Effector memory CD8-positive, alpha-beta T cell (primary cell): ENCODE measurements at regions not wholly inside any gene's neighbourhood (a gene's known extent, or its start where the extent isn't known, plus 50 kb on each side); places are given as distances from the start of the nearest gene placed in this dataset.

Source experiments
- ATAC-seq: fragments of 150-1000 bp; cut with Tn5 transposase; replicated peaks from 2 replicates; pipeline ENCODE4 v1.10.0; 2021; ENCODE audit warnings: mild to moderate bottlenecking, moderate library complexity
- DNase-seq, 3 experiments: peaks; one replicate each; pipeline ENCODE4 v3.0.0; 2021
- H3K27ac Mint-ChIP-seq, 2 donors: one replicate each; pipeline ENCODE4 v1.8.0; 2022; ENCODE audit warnings: mild to moderate bottlenecking in 2 of 2, mixed read lengths in 2 of 2, moderate library complexity in 2 of 2
- H3K27me3 Mint-ChIP-seq, 2 donors: one replicate each; pipeline ENCODE4 v1.8.0; 2022; ENCODE audit warnings: mixed read lengths in 2 of 2
- H3K36me3 Mint-ChIP-seq: one replicate; pipeline ENCODE4 v1.8.0; 2022; ENCODE audit warnings: mild to moderate bottlenecking, moderate library complexity, mixed read lengths; ENCODE audit not compliant: insufficient read depth
- H3K4me1 Mint-ChIP-seq, 2 donors: one replicate each; pipeline ENCODE4 v1.8.0; 2022; ENCODE audit warnings: low read depth in 2 of 2, mixed read lengths in 2 of 2
- H3K4me3 Mint-ChIP-seq, 2 donors: one replicate each; pipeline ENCODE4 v1.8.0; 2022; ENCODE audit warnings: mild to moderate bottlenecking in 2 of 2, mixed read lengths in 2 of 2, moderate library complexity in 2 of 2
- H3K9me3 Mint-ChIP-seq, 2 donors: one replicate each; pipeline ENCODE4 v1.8.0; 2022; ENCODE audit warnings: mixed read lengths in 2 of 2

GRCh38 chr2:57834666-57835065 is 211.9 kb upstream of the VRK2 start:
- DNase-seq (no peak), ATAC-seq (no peak)
- Mint-ChIP-seq H3K27me3 (no peaks in the 10 kb centered on the region), H3K27ac (no peak overlapping the region), H3K9me3 (peaks cover 7 to 8% of the 10 kb centered on the region in 2 donors), H3K4me1 (no peaks in the 10 kb centered on the region), H3K4me3 (no peak overlapping the region), H3K36me3 (no peaks in the 10 kb centered on the region)

GRCh38 chr2:57842531-57842930 is 204.1 kb upstream of the VRK2 start:
- Mint-ChIP-seq H3K36me3 (no peaks in the 10 kb centered on the region), H3K9me3 (no peaks in the 10 kb centered on the region), H3K4me1 (no peaks in the 10 kb centered on the region), H3K27ac (no peak overlapping the region), H3K4me3 (no peak overlapping the region), H3K27me3 (no peaks in the 10 kb centered on the region)
- ATAC-seq (no peak), DNase-seq (no peak)

GRCh38 chr2:57843158-57843557 is 203.4 kb upstream of the VRK2 start:
- H3K27ac Mint-ChIP-seq, result no peak overlapping the region
- DNase-seq, result no peak
- H3K36me3 Mint-ChIP-seq, result no peaks in the 10 kb centered on the region

GRCh38 chr2:57848723-57849122 is 197.9 kb upstream of the VRK2 start:
- Mint-ChIP-seq H3K27me3 (no peaks in the 10 kb centered on the region), H3K36me3 (no peaks in the 10 kb centered on the region)

More at GRCh38 chr2:57843158-57843557, 203.4 kb upstream of the VRK2 start:
- Mint-ChIP-seq H3K9me3 (no peaks in the 10 kb centered on the region), H3K4me1 (no peaks in the 10 kb centered on the region), H3K27me3 (no peaks in the 10 kb centered on the region), H3K4me3 (no peak overlapping the region)
- ATAC-seq, result no peak

GRCh38 chr2:57849843-57850242 is 196.8 kb upstream of the VRK2 start:
- DNase-seq, result no peak
- ATAC-seq, result no peak
- Mint-ChIP-seq H3K27me3 (no peaks in the 10 kb centered on the region), H3K4me3 (no peak overlapping the region), H3K27ac (no peak overlapping the region), H3K4me1 (no peaks in the 10 kb centered on the region), H3K36me3 (no peaks in the 10 kb centered on the region), H3K9me3 (no peaks in the 10 kb centered on the region)

More at GRCh38 chr2:57848723-57849122, 197.9 kb upstream of the VRK2 start:
- Mint-ChIP-seq H3K27ac (no peak overlapping the region), H3K4me3 (no peak overlapping the region), H3K9me3 (no peaks in the 10 kb centered on the region), H3K4me1 (no peaks in the 10 kb centered on the region)
- ATAC-seq (no peak), DNase-seq (no peak)

GRCh38 chr2:57850415-57851130 is 196.0 kb upstream of the VRK2 start:
- Mint-ChIP-seq H3K4me1 (no peaks in the 10 kb centered on the region), H3K27ac (no peak overlapping the region), H3K36me3 (no peaks in the 10 kb centered on the region), H3K27me3 (no peaks in the 10 kb centered on the region), H3K4me3 (no peak overlapping the region), H3K9me3 (no peaks in the 10 kb centered on the region)
- ATAC-seq (no peak), DNase-seq (no peak)

- Mint-ChIP-seq H3K27ac (no peak overlapping the region), H3K4me3 (no peak overlapping the region), H3K27me3 (no peaks in the 10 kb centered on the region), H3K9me3 (no peaks in the 10 kb centered on the region), H3K4me1 (no peaks in the 10 kb centered on the region), H3K36me3 (no peaks in the 10 kb centered on the region)
- ATAC-seq (no peak), DNase-seq (no peak)
Observed at GRCh38 chr2:57855212-57855611, 191.4 kb upstream of the VRK2 start.

GRCh38 chr2:57859755-57860154 is 186.9 kb upstream of the VRK2 start:
- no peaks in the 10 kb centered on the region for H3K36me3 Mint-ChIP-seq
- H3K4me3 Mint-ChIP-seq, result no peak overlapping the region
- ATAC-seq (no peak), DNase-seq (no peak)
- H3K9me3 Mint-ChIP-seq, result no peaks in the 10 kb centered on the region
- no peaks in the 10 kb centered on the region for H3K27me3 Mint-ChIP-seq
- no peaks in the 10 kb centered on the region for H3K4me1 Mint-ChIP-seq
- H3K27ac Mint-ChIP-seq, result no peak overlapping the region

GRCh38 chr2:57862153-57862552 is 184.5 kb upstream of the VRK2 start:
- Mint-ChIP-seq H3K27me3 (no peaks in the 10 kb centered on the region), H3K4me1 (no peaks in the 10 kb centered on the region), H3K27ac (no peak overlapping the region), H3K9me3 (no peaks in the 10 kb centered on the region), H3K36me3 (no peaks in the 10 kb centered on the region), H3K4me3 (no peak overlapping the region)
- ATAC-seq (no peak), DNase-seq (no peak)

- ATAC-seq, result no peak
- H3K4me3 Mint-ChIP-seq, result no peak overlapping the region
Observed at GRCh38 chr2:57862727-57863126, 183.9 kb upstream of the VRK2 start.

GRCh38 chr2:57864926-57865325 is 181.7 kb upstream of the VRK2 start:
- Mint-ChIP-seq H3K9me3 (no peaks in the 10 kb centered on the region), H3K4me1 (no peaks in the 10 kb centered on the region), H3K27ac (no peak overlapping the region), H3K4me3 (no peak overlapping the region), H3K27me3 (no peaks in the 10 kb centered on the region), H3K36me3 (no peaks in the 10 kb centered on the region)
- ATAC-seq, result no peak
- no peak for DNase-seq

More at GRCh38 chr2:57862727-57863126, 183.9 kb upstream of the VRK2 start:
- no peaks in the 10 kb centered on the region for H3K27me3 Mint-ChIP-seq
- H3K36me3 Mint-ChIP-seq, result no peaks in the 10 kb centered on the region
- H3K9me3 Mint-ChIP-seq, result no peaks in the 10 kb centered on the region
- H3K4me1 Mint-ChIP-seq, result no peaks in the 10 kb centered on the region
- DNase-seq, result no peak
- no peak overlapping the region for H3K27ac Mint-ChIP-seq

- Mint-ChIP-seq H3K27ac (no peak overlapping the region), H3K4me3 (no peak overlapping the region), H3K9me3 (no peaks in the 10 kb centered on the region), H3K27me3 (no peaks in the 10 kb centered on the region), H3K36me3 (no peaks in the 10 kb centered on the region), H3K4me1 (no peaks in the 10 kb centered on the region)
- ATAC-seq, result no peak
- no peak for DNase-seq
Observed at GRCh38 chr2:57867730-57868129, 178.9 kb upstream of the VRK2 start.

GRCh38 chr2:57868619-57869139 is 177.9 kb upstream of the VRK2 start:
- H3K4me1 Mint-ChIP-seq, result no peaks in the 10 kb centered on the region
- no peak overlapping the region for H3K4me3 Mint-ChIP-seq
- no peak for ATAC-seq
- H3K27ac Mint-ChIP-seq, result no peak overlapping the region
- no peak for DNase-seq
- no peaks in the 10 kb centered on the region for H3K27me3 Mint-ChIP-seq
- H3K36me3 Mint-ChIP-seq, result no peaks in the 10 kb centered on the region
- H3K9me3 Mint-ChIP-seq, result no peaks in the 10 kb centered on the region

GRCh38 chr2:57869758-57870344 is 176.8 kb upstream of the VRK2 start:
- Mint-ChIP-seq H3K27me3 (no peaks in the 10 kb centered on the region), H3K4me1 (no peaks in the 10 kb centered on the region), H3K36me3 (no peaks in the 10 kb centered on the region), H3K4me3 (no peak overlapping the region), H3K27ac (no peak overlapping the region), H3K9me3 (no peaks in the 10 kb centered on the region)
- ATAC-seq, result no peak
- no peak for DNase-seq
